Right ventricle myocardium superior (tissue), 1 donor: ENCODE measurements at regions not wholly inside any gene's neighbourhood (a gene's known extent, or its start where the extent isn't known, plus 50 kb on each side); places are given as distances from the start of the nearest gene placed in this dataset.
A peak's percentile ranks its signal among the peaks of the same experiment; 100 is the strongest.

Experiments used
- ATAC-seq: fragments of 200-7000 bp; cut with Tn5 transposase; one replicate; pipeline ENCODE4 v1.9.1; 2020; ENCODE audit warnings: mild to moderate bottlenecking; ENCODE audit not compliant: poor library complexity
- DNase-seq: peaks from one replicate; pipeline ENCODE4 v3.0.0-alpha.2; 2020
- intact Hi-C: fragments of 100-400 bp; cut with DNase I; formaldehyde crosslinking; loops from one replicate; pipeline ENCODE4 v1.11.2; 2022
- donor health status: DM: no; HTN: yes; CAD: no; lungs with severe emphysema.

DNA sequence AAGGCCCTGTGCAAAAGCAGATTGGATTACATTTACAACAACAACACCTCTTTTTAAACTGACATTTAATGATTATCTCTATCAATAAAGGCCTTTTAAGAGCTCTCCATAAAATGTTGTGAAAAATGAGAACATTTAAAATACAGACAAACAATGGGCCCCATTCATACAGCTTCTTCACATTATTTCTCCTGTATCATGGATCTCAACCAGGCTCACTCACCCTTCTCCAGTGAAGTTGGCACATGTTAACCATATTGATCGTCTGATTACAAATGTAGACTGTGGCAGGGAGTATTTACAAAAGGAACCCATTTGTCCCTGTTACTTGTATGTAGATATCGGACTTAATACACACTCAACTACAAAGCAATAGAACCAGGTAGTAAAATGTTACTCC is 220.2 kb upstream of the BTG1 start:
- no peak for DNase-seq
- intact Hi-C loops = no loop called here
- ATAC-seq = no peak

DNA sequence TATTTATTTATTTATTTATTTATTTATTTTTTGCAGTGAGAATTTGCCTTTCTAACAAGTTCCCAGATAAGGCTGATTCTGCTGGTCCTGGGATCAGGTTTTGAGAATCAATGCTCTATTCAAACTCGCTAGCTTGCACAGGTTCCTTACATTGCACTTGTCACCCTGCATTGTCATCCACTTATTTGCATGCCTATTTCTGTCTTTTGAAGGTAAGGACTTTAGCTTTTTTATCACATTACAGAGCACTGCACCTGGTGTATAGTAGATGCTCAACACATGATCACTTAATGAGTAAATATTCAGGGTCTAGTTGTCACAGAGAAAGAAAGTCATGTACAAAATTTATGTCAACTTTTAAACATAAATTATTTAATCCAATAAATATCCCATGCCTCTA is 219.7 kb upstream of the BTG1 start:
- intact Hi-C loops = no loop called here
- ATAC-seq (no peak), DNase-seq (no peak)

DNA sequence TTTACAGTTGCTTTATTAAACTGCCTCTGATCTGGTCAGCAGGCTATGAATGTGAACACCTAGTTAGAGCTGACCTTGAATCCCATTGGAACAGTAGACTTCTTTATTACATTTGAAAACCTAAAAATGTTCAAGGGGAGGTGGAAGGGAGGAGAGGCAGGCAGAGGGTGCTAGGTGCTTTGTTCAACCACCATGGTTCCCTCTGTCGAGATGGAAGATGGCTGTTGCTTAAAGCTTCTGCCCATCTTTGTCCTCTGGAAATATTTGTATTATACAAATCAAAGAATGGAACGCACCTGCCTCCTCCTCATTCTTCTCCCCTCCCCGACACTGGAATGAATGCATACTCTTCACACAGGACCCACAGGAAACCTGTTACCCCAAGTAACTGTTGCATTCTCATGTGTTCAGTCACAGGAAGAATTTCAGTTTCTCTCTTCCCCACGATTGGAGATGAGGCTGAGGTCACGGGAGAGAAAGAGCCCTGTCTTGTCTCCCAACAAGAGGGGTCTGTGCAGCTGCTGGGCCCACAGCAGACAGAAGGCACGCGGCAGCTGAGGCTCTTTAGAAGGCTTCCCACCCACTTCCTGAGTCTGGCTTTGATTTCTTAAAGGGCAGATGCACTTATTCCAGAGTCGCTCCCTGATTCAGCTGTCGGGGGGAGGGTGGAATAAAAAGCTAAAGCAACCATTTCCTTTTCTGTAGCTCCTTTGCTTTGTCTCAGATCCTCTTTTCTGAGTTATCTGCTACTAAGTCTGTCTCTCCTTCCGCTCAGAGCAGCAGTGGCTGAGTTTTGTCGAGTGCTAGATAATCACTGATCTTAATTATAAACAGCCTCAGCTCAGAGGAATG is 217.9 kb upstream of the BTG1 start:
- peak; percentile 58 for DNase-seq
- intact Hi-C loops = no loop called here
- peak; percentile 82 for ATAC-seq

DNA sequence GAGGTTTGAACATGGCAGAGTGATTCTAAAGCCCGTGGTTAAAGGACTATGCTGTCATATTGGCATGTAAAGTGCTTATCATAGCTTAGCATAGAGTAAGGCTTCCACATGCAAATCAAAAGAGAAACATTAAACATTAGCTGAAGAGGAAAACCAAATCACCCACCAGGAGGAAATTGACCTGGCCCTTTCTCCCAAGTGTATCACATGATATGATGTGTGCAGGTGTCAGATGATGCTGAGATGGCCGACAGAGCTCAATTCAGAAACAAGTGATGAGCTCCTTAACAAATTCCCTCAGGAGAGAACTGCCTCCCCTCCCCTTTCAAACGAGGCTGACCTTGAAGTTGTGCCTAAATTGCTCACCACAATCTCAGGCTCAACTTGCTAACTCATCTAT is 217.1 kb upstream of the BTG1 start:
- intact Hi-C loops = no loop called here
- DNase-seq (no peak), ATAC-seq (no peak)

DNA sequence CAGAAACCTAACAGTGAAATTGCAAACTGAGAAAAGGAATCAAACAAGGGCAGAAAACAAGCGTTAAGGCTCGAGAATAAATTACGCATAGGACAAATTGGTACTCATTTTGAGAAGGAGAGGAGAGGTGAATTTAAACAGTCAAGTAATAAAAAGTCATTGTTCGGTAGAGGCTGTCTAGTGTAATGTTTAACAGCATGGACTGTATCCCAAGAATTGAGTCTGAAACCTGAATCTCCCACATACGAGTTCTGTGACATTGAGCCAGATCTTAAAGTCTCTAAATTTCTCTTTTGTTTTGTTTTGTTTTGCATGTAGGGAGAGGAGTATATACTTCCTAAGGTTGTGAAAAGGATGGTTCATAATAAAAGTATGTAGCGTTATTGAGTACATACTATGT is 216.5 kb upstream of the BTG1 start:
- no peak for ATAC-seq
- intact Hi-C loops = no loop called here

DNA sequence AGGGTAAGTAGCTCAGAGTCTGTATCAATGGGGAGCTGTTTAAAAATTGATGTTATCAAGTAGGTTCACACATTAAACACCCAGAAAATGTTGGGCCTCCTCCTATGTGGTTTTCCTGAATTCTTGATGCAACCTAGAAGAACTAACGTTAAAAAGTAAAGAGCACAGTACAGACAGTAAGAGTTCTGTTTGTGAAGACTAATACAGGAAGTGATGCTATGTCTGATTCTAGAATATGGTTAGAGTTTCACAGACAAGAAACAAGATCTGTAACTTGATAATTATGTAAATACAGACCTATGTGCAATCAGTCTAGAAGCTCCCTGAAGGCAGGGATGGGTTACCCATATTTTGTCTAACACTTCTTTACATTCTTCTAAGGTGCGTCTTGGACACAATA is 214.9 kb upstream of the BTG1 start:
- intact Hi-C loops = no loop called here
- no peak for ATAC-seq
- no peak for DNase-seq

More for the DNA sequence above, 216.5 kb upstream of the BTG1 start:
- DNase-seq = no peak

DNA sequence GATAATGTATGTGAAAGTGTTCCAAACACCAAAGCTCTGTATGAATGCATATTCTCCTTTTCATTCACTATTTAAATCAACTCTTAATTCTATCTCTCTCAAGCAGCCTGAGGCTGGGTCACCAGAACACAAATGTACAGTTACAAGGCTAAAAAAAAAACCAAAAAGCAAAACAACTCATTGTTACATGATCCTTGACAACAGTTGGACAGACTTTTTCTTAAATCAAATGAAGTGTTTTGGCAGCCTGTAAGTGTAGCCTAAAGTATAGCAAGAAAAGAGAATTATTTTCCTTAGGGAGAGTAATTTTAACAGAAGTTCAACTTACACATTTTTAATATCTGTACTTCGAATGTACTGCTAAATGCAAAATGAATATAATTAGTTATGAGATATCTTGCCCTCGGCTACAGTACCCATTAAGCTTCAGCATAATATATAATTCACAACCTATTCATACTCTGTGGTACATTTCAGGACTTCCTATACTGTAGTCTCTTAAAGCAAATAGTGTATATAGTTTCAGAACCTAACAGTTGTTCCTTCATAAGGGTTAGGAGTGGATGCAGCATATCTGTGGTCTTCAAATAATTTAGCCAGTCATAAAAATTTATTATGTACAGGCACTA is 214.0 kb upstream of the BTG1 start:
- DNase-seq = no peak
- no peak for ATAC-seq
- intact Hi-C loops = no loop called here

DNA sequence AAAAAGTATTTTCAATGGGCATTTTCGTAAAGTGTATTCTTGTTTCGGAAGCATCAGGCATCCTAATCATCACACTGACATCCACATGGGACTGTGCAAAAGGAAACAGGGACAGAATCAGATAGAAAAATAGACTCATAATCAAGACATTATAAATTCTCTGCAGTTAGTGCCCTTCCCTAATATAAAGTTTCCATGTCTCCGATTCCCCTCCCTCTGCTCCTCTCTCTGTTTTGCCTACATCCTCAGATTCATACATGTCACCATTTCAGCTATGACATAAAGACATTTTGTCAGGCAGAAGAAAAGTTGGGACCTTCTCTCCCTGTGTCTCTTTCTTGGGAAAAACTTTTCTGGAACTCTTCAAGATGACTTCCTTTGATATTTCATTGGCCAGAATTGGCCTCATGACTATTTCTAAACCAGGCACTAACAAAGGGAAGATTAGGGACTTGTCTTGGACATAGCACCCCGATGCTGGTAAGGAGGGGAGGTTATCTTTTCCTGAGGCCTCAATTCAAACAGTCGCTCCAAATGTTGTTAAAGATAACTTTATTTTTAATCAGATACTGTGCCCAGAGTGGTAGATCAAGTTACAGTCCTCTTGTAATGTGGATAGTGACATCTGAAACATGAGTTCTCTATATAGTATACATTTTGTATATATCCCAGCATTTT is 212.1 kb upstream of the BTG1 start:
- DNase-seq (no peak), ATAC-seq (no peak)
- intact Hi-C loops = no loop called here

DNA sequence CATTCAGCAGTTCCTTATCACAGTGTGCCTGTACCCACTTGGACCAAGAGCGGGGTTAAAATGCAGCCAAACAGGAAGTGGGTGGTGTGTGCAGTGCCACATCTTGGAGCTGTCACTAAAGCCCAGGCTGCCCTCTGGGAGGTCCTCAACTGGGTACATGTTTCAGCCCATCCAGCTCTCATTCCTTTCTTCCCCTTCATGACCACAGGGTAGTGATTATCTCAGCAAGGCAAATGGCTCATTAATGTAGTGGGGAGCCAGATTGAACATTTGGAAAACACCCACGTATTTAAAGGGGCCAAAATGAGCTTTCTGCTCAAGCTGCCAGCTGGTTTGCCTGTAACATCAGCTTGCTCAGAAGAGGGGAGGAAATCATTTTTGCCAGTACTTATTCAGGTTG is 210.8 kb upstream of the BTG1 start:
- no peak for DNase-seq
- peak; percentile 25 for ATAC-seq
- intact Hi-C loops = no loop called here

DNA sequence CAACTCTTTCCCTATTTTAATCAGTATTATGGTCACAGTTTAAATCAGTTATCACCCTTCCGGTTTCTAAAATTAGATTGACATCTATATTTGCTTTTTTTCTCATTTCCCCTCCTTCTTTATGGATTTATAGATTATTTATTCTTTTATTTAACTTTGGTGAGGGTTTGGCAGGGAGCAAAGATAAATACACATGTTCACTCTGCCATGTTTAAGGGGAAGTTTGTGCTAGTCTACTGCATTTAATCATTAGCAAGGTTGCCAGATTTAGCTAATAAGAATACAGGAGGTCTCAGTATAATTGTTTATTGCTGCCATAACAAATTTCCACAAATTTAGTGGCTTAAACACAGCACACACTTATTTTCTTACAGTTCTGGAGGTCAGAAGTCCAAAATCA is 204.0 kb upstream of the BTG1 start:
- ATAC-seq (no peak), DNase-seq (no peak)
- intact Hi-C loops = no loop called here

DNA sequence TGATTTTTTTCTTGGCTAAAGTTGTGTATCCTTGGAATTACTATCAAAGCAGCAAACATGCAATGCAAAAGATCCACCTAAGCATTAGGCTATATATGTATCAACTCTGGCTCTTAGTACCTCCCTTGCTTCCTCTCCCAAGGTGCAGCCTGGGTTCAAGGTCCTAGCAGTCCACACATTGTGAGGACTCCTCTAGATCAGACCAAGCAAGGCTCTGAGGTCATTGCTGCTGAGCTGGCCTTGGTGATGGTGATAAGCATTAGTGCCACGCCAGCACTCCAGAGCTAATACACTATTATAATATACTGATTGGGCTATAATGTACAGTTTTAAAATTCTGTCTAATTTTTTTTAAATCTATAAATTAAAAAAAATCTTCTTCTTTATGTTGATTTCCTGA is 196.9 kb upstream of the BTG1 start:
- intact Hi-C loops = no loop called here
- ATAC-seq (no peak), DNase-seq (no peak)

DNA sequence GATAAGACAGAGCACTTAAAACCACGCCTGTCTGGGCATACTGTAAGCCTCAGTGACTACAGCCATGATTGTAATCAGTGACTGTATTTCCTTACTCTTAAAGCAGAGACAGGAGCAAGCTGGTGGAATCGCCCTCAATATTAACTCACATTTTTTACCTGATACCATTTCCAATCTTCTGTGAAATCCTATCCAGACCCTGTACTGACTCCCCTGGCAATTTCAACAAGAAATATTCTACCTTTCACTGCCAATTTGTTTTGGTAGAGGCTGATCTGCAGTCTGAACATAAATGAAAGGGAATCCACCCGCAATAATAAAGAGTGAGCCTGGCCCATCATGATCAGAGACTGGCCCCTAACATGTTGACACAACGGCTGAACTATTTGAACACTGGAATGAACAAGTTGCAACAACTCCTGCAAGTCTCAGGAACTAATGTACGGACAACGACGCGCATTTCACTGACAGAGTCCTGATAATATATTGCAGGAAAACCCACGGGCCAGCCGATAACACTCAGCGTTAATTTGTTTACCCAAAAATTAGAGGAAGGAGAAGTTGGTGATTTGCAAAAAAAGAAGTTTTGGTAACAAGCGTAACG is 195.5 kb upstream of the BTG1 start:
- ATAC-seq (no peak), DNase-seq (no peak)
- intact Hi-C loops = no loop called here

DNA sequence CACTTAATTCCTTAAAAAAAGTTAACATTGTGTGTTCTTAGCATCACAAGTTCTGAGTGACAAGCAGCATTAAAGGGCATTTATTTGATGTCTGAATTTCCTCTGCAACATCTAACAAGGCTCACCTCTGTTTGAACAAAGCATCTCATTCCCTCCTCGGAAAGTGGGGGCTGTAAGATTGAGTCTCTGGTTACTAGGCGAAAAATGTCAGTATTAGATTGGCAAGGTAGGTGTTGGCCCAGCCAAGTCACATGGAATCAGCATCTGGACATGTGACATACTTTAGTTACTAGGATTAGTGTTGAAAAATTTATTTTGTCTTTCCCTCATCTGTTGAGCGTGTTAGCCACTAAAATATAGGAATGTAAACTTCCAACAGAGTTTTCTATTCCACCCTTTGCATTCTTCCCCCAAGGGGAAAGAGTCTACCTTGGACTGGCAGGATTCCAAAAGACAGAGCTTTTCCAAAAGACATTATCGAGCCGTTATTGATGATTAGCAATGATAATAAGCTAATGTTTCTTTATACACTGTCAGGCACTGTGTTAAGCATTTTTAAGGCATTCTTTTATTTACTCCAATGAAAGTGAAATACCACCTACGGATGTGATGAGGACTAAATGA is 194.9 kb upstream of the BTG1 start:
- DNase-seq = no peak
- intact Hi-C loops = no loop called here
- no peak for ATAC-seq

DNA sequence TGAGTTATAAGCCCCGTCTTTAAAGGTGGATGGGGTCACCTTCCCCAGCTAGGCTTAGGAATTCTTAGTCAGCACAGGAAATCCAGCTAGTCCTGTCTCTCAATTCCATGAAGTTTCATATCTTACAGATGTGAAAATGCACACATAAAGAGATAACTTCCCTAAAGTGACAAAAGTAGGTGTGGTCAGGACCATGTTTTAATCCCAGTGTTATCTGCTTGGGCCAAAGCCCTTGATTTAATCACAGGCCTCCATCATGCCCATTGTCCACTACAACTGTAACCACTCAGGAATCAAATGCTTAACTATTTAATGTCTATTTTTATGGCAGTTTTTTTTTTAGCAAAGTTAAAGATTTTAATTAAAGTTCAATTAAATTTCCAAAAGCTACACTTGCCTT is 194.4 kb upstream of the BTG1 start:
- ATAC-seq (no peak), DNase-seq (no peak)
- intact Hi-C loops = no loop called here

DNA sequence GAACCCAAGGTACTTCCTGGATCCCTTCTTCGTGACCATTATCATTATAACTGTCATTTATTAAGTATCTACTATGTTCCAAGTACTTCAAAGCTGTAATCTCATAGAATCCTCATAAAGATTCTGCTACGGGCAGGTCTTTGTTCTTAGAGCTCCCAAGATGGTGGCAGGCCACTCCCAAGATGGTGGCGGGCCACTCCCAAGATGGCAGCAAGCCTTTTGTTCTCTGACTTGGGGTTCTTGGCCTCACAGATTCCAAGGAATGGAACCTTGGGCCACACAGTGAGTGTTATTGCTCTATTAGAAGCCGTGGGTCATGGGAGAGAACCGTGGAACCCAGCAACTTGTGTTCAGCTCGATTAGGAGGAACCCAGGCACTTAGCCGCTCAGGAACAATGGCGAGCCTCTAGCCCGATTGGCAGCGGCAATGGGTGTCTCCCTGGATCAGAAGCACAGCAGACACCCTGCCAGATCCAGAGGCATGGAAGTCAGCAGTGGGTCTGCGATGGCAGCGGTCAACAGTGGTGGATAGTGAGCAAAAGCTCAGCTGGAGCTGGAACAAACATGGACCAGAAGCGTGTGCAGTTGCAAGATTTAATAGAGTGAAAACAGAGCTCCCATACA is 193.7 kb upstream of the BTG1 start:
- DNase-seq (no peak), ATAC-seq (no peak)

DNA sequence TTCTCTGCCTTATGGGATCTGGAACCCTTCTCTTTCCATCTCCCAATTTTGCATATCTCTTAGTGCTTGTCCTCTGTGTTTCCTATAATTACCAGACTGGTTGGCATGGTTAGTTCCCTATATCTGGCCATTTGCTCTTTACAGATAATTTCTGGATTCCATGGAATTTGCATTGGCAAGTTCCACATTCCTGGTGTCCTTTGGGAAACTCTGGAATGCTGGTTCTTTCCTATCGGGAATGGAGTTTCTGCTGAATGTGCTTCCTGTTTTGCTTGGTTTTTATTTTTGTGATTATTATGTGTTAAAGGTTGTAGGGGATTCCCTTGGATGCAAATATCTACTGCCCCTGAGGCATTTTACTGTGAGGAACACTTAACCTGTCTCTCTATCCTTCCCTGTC is 193.0 kb upstream of the BTG1 start:
- intact Hi-C loops = no loop called here
- ATAC-seq (no peak), DNase-seq (no peak)

More for the DNA sequence above, 193.7 kb upstream of the BTG1 start:
- intact Hi-C loops = no loop called here

DNA sequence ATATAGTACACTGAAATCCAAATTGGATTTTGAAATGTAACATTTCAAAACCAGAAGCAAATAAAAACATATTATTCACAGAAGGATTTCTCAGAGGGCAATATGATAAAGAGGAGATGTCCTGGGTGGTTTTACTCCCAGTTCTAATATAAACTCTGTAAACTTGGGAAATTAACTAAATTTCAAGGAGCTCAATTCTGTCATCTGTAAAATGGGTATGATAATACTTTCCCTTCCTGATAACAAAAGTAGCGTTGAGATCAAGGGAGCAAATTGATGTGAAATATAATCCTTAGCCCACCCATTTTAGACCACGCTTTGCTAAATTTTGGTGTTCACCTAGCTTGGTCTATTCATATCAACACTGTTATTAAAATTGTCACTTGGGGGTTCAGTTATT is 192.5 kb upstream of the BTG1 start:
- intact Hi-C loops = no loop called here
- no peak for ATAC-seq
- no peak for DNase-seq

DNA sequence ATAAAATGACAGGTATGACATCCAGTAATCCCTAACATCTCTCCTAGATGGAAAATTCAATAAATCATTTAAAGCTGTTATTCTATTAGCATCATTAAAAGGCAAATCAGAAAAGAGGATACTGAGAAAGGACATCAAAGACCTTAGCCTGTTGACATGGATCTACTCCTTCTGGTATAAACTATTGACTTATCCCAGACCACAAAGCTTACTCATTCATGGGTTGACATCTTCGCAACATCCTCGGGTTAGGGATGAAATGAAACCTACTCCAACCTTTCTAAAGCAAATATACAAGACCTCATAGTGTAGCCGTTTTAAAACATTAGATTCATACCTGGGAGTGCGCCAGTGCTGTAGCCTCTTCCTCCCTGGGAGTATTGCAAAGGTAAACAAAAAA is 191.5 kb upstream of the BTG1 start:
- ATAC-seq = no peak
- DNase-seq = no peak
- intact Hi-C loops = no loop called here

DNA sequence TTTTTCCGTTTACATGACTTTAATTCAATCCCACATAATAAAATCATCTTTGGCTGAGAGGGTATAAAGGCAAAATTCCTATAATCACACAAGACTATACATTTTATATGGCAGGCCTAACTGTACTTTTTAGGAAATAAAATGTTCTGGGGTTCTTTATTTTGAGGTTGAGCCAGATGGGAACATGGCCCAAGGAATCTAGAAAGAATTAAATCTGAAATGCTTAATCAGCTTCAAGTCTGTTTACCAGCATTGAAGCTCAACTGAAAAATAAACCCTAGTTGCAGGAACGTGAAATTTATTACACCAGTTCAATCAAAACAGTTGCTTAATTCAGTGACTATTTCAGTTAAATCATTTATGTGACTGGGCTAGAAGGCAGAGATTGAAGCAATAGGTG is 191.0 kb upstream of the BTG1 start:
- ATAC-seq = no peak
- intact Hi-C loops = no loop called here
- DNase-seq = no peak
